ENCODE measurements at regions not wholly inside any gene's neighbourhood (a gene's known extent, or its start where the extent isn't known, plus 50 kb on each side); places are given as distances from the start of the nearest gene placed in this dataset.
A peak's percentile ranks its signal among the peaks of the same experiment; 100 is the strongest.

- DNase-seq (ENCODE audit: low read depth, low spot score), result no peak
- H3K4me3 ChIP-seq (ENCODE audit: low read length), result no peak overlapping the region
These were observed 110.1 kb downstream of the RPL27A start for GRCh38 chr11:8792710-8793109.

GRCh38 chr11:8793114-8793777 is 110.7 kb downstream of the RPL27A start:
- no peak for DNase-seq (ENCODE audit: low read depth, low spot score)
- H3K4me3 ChIP-seq (ENCODE audit: low read length), result no peak overlapping the region

GRCh38 chr11:8794126-8794525 is 111.5 kb downstream of the RPL27A start:
- no peak overlapping the region for H3K4me3 ChIP-seq (ENCODE audit: low read length)
- DNase-seq (ENCODE audit: low read depth, low spot score), result no peak

- H3K4me3 ChIP-seq (ENCODE audit: low read length), result no peak overlapping the region
- DNase-seq (ENCODE audit: low read depth, low spot score), result no peak
These were observed 112.1 kb downstream of the RPL27A start for GRCh38 chr11:8794677-8795103.

GRCh38 chr11:8796941-8797340 is 114.0 kb upstream of the AKIP1 start:
- no peak overlapping the region for H3K4me3 ChIP-seq (ENCODE audit: low read length)
- no peak for DNase-seq (ENCODE audit: low read depth, low spot score)

- DNase-seq (ENCODE audit: low read depth, low spot score), result no peak
- no peak overlapping the region for H3K4me3 ChIP-seq (ENCODE audit: low read length)
These were observed 111.7 kb upstream of the AKIP1 start for GRCh38 chr11:8799273-8799672.

- no peak overlapping the region for H3K4me3 ChIP-seq (ENCODE audit: low read length)
- no peak for DNase-seq (ENCODE audit: low read depth, low spot score)
These were observed 110.4 kb upstream of the AKIP1 start for GRCh38 chr11:8800520-8801110.

GRCh38 chr11:8801121-8801520 is 109.9 kb upstream of the AKIP1 start:
- no peak for DNase-seq (ENCODE audit: low read depth, low spot score)
- no peak overlapping the region for H3K4me3 ChIP-seq (ENCODE audit: low read length)

- DNase-seq (ENCODE audit: low read depth, low spot score), result no peak
- H3K4me3 ChIP-seq (ENCODE audit: low read length), result no peak overlapping the region
These were observed 108.7 kb upstream of the AKIP1 start for GRCh38 chr11:8802251-8802650.

GRCh38 chr11:8803973-8804372 is 107.0 kb upstream of the AKIP1 start:
- no peak overlapping the region for H3K4me3 ChIP-seq (ENCODE audit: low read length)

GRCh38 chr11:8805296-8805695 is 105.7 kb upstream of the AKIP1 start:
- no peak for DNase-seq (ENCODE audit: low read depth, low spot score)
- H3K4me3 ChIP-seq (ENCODE audit: low read length), result no peak overlapping the region

More at GRCh38 chr11:8803973-8804372, 107.0 kb upstream of the AKIP1 start:
- DNase-seq (ENCODE audit: low read depth, low spot score), result no peak

- H3K4me3 ChIP-seq (ENCODE audit: low read length), result no peak overlapping the region
- DNase-seq (ENCODE audit: low read depth, low spot score), result no peak
These were observed 104.0 kb upstream of the AKIP1 start for GRCh38 chr11:8806974-8807373.

- DNase-seq (ENCODE audit: low read depth, low spot score), result no peak
- no peak overlapping the region for H3K4me3 ChIP-seq (ENCODE audit: low read length)
These were observed 103.3 kb upstream of the AKIP1 start for GRCh38 chr11:8807544-8808225.

- no peak for DNase-seq (ENCODE audit: low read depth, low spot score)
- H3K4me3 ChIP-seq (ENCODE audit: low read length), result no peak overlapping the region
These were observed 102.8 kb upstream of the AKIP1 start for GRCh38 chr11:8808226-8808585.

- H3K4me3 ChIP-seq (ENCODE audit: low read length), result no peak overlapping the region
- peak; percentile 28 for DNase-seq (ENCODE audit: low read depth, low spot score)
These were observed 101.6 kb upstream of the AKIP1 start for GRCh38 chr11:8809241-8809938.

- no peak overlapping the region for H3K4me3 ChIP-seq (ENCODE audit: low read length)
- DNase-seq (ENCODE audit: low read depth, low spot score), result no peak
These were observed 101.0 kb upstream of the AKIP1 start for GRCh38 chr11:8809939-8810539.

GRCh38 chr11:8810540-8811301 is 100.3 kb upstream of the AKIP1 start:
- H3K4me3 ChIP-seq (ENCODE audit: low read length), result no peak overlapping the region
- DNase-seq (ENCODE audit: low read depth, low spot score), result no peak

- no peak overlapping the region for H3K4me3 ChIP-seq (ENCODE audit: low read length)
- DNase-seq (ENCODE audit: low read depth, low spot score), result no peak
These were observed 99.4 kb upstream of the AKIP1 start for GRCh38 chr11:8811571-8811970.

- no peak overlapping the region for H3K4me3 ChIP-seq (ENCODE audit: low read length)
- no peak for DNase-seq (ENCODE audit: low read depth, low spot score)
These were observed 98.6 kb upstream of the AKIP1 start for GRCh38 chr11:8812438-8812837.
